HepG2 (cell line): ENCODE measurements at regions not wholly inside any gene's neighbourhood (a gene's known extent, or its start where the extent isn't known, plus 50 kb on each side); places are given as distances from the start of the nearest gene placed in this dataset.

Experiments
- FOXA1 ChIP-seq, 2 experiments: fragments of 450-650 bp in 1 of 2; sonication (generic) in 1 of 2; formaldehyde crosslinking in 1 of 2; IDR thresholded peaks; 2 replicates each; pipeline versions ENCODE4 v1.4.0 to v1.6.1; 2016 to 2020; ENCODE audit warnings: missing genetic modification reagents in 1 of 2
- HNRNPLL ChIP-seq: fragments of 200-400 bp; formaldehyde crosslinking; IDR thresholded peaks from 2 replicates; pipeline ENCODE4 v1.6.1; 2017; ENCODE audit warnings: mild to moderate bottlenecking, low read depth, low read length; ENCODE audit not compliant: poor library complexity, severe bottlenecking
- KDM5B ChIP-seq: sonication (generic); formaldehyde crosslinking; IDR thresholded peaks from 2 replicates; pipeline ENCODE4 v1.4.0; 2020; ENCODE audit warnings: missing genetic modification reagents, mild to moderate bottlenecking, borderline replicate concordance
- RCOR2 ChIP-seq: IDR thresholded peaks from 2 replicates; pipeline ENCODE4 v1.6.1; 2016; ENCODE audit warnings: missing biosample characterization, missing genetic modification reagents
- SMC3 ChIP-seq: IDR thresholded peaks from 2 replicates; pipeline ENCODE4 v1.6.1; 2011; ENCODE audit warnings: low read length, improper control_type of control experiment
- SRF ChIP-seq: IDR thresholded peaks from 2 replicates; pipeline ENCODE4 v1.6.1; 2011; ENCODE audit warnings: mild to moderate bottlenecking, low read depth, low read length, moderate library complexity
- ZBTB7B ChIP-seq: sonication (generic); formaldehyde crosslinking; IDR thresholded peaks from 2 replicates; pipeline ENCODE4 v1.4.0; 2020; ENCODE audit warnings: missing genetic modification reagents
- ZFP37 ChIP-seq: sonication (generic); formaldehyde crosslinking; IDR thresholded peaks from 2 replicates; pipeline ENCODE4 v1.4.0; 2020; ENCODE audit warnings: missing genetic modification reagents, borderline replicate concordance
- ZNF432 ChIP-seq: sonication (generic); formaldehyde crosslinking; IDR thresholded peaks from 2 replicates; pipeline ENCODE4 v1.5.0; 2020; ENCODE audit warnings: missing genetic modification reagents, mild to moderate bottlenecking, borderline replicate concordance
- ZNF543 ChIP-seq: sonication (generic); formaldehyde crosslinking; IDR thresholded peaks from 2 replicates; pipeline ENCODE4 v1.4.0; 2020; ENCODE audit warnings: mild to moderate bottlenecking, missing genetic modification reagents
- TF ChIP-seq, protein P1 (sequence below): sonication (generic); formaldehyde crosslinking; IDR thresholded peaks from 2 replicates; pipeline ENCODE4; 2020; ENCODE audit warnings: missing genetic modification reagents, mild to moderate bottlenecking, borderline replicate concordance
- TF ChIP-seq, protein P2 (sequence below): sonication (generic); formaldehyde crosslinking; IDR thresholded peaks from 2 replicates; pipeline ENCODE4 v1.5.0; 2020; ENCODE audit warnings: missing genetic modification reagents
- TF ChIP-seq, protein P3 (sequence below): sonication (generic); formaldehyde crosslinking; IDR thresholded peaks from 2 replicates; pipeline ENCODE4 v1.4.0; 2020; ENCODE audit warnings: mild to moderate bottlenecking, low read depth, missing genetic modification reagents
- TF ChIP-seq, protein P4 (sequence below): IDR thresholded peaks from 2 replicates; pipeline ENCODE4 v1.4.0; 2020; ENCODE audit warnings: mild to moderate bottlenecking, missing genetic modification reagents

DNA sequence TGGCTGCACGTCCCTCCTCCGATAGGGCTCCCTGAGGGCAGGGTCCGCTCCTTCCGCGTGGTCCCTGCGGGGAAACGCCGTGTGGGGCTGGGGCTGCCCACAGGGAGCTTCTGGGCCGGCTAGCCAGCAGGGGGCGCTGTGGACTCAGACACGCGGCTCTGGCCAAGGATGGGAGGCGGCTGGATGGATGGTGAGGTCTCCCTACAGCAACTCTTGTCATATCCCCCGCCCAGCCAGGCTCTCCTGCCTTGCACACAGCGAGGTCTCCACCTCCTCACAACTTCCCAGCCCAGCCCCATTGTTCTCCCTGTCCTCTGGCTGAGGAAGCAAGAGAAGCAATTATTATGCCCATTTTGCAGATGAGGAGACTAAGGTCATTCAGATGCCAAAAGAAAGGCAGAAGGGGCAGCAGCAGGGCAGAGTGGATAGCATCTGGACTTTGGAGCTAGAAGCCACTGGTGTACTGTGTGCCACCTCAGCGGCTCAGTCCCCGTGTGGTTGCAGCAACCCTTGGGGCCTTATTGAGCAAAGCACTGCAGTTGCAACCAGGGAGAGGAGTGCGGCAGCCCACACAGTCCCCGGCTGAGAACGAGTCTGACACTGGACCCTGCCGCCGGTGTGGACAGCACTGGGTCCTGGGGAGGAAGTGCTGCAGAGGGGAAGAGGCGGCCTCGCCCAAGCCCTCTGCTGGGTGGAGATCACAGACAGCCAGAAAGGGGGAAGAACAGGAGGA, 99.0 kb downstream of the ZFP36L2 start (continued):
- TF ChIP-seq ZNF543 (0 out of 2 replicates have a peak, but pooled peaks have one; percentile 62), ZNF432 (CRISPR knock-in tag) (no peak), FOXA1 (IDR thresholded peaks at IDR 0.05) (no peak), FOXA1 (CRISPR knock-in tag; IDR thresholded peaks at IDR 0.05) (0 out of 2 replicates have a peak, but pooled peaks have one; percentile 2), ZBTB7B (CRISPR knock-in tag) (0 out of 2 replicates have a peak, but pooled peaks have one; percentile 40), SMC3 (peak; percentile 60), SRF (no peak), ZFP37 (no peak), KDM5B (CRISPR knock-in tag) (peak; percentile 14), HNRNPLL (peak; percentile 29), RCOR2 (peak; percentile 91)
- TF ChIP-seq, protein P1, sequence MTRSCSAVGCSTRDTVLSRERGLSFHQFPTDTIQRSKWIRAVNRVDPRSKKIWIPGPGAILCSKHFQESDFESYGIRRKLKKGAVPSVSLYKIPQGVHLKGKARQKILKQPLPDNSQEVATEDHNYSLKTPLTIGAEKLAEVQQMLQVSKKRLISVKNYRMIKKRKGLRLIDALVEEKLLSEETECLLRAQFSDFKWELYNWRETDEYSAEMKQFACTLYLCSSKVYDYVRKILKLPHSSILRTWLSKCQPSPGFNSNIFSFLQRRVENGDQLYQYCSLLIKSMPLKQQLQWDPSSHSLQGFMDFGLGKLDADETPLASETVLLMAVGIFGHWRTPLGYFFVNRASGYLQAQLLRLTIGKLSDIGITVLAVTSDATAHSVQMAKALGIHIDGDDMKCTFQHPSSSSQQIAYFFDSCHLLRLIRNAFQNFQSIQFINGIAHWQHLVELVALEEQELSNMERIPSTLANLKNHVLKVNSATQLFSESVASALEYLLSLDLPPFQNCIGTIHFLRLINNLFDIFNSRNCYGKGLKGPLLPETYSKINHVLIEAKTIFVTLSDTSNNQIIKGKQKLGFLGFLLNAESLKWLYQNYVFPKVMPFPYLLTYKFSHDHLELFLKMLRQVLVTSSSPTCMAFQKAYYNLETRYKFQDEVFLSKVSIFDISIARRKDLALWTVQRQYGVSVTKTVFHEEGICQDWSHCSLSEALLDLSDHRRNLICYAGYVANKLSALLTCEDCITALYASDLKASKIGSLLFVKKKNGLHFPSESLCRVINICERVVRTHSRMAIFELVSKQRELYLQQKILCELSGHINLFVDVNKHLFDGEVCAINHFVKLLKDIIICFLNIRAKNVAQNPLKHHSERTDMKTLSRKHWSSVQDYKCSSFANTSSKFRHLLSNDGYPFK (CRISPR knock-in tag), result 0 out of 2 replicates have a peak, but pooled peaks have one; percentile 28
- TF ChIP-seq, protein P2, sequence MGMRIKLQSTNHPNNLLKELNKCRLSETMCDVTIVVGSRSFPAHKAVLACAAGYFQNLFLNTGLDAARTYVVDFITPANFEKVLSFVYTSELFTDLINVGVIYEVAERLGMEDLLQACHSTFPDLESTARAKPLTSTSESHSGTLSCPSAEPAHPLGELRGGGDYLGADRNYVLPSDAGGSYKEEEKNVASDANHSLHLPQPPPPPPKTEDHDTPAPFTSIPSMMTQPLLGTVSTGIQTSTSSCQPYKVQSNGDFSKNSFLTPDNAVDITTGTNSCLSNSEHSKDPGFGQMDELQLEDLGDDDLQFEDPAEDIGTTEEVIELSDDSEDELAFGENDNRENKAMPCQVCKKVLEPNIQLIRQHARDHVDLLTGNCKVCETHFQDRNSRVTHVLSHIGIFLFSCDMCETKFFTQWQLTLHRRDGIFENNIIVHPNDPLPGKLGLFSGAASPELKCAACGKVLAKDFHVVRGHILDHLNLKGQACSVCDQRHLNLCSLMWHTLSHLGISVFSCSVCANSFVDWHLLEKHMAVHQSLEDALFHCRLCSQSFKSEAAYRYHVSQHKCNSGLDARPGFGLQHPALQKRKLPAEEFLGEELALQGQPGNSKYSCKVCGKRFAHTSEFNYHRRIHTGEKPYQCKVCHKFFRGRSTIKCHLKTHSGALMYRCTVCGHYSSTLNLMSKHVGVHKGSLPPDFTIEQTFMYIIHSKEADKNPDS (CRISPR knock-in tag), result peak; percentile 49; the same call in 1 of the 2 replicates
- TF ChIP-seq, protein P3, sequence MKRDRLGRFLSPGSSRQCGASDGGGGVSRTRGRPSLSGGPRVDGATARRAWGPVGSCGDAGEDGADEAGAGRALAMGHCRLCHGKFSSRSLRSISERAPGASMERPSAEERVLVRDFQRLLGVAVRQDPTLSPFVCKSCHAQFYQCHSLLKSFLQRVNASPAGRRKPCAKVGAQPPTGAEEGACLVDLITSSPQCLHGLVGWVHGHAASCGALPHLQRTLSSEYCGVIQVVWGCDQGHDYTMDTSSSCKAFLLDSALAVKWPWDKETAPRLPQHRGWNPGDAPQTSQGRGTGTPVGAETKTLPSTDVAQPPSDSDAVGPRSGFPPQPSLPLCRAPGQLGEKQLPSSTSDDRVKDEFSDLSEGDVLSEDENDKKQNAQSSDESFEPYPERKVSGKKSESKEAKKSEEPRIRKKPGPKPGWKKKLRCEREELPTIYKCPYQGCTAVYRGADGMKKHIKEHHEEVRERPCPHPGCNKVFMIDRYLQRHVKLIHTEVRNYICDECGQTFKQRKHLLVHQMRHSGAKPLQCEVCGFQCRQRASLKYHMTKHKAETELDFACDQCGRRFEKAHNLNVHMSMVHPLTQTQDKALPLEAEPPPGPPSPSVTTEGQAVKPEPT, result peak; percentile 76; the same call in 1 of the 2 replicates
- TF ChIP-seq, protein P4, sequence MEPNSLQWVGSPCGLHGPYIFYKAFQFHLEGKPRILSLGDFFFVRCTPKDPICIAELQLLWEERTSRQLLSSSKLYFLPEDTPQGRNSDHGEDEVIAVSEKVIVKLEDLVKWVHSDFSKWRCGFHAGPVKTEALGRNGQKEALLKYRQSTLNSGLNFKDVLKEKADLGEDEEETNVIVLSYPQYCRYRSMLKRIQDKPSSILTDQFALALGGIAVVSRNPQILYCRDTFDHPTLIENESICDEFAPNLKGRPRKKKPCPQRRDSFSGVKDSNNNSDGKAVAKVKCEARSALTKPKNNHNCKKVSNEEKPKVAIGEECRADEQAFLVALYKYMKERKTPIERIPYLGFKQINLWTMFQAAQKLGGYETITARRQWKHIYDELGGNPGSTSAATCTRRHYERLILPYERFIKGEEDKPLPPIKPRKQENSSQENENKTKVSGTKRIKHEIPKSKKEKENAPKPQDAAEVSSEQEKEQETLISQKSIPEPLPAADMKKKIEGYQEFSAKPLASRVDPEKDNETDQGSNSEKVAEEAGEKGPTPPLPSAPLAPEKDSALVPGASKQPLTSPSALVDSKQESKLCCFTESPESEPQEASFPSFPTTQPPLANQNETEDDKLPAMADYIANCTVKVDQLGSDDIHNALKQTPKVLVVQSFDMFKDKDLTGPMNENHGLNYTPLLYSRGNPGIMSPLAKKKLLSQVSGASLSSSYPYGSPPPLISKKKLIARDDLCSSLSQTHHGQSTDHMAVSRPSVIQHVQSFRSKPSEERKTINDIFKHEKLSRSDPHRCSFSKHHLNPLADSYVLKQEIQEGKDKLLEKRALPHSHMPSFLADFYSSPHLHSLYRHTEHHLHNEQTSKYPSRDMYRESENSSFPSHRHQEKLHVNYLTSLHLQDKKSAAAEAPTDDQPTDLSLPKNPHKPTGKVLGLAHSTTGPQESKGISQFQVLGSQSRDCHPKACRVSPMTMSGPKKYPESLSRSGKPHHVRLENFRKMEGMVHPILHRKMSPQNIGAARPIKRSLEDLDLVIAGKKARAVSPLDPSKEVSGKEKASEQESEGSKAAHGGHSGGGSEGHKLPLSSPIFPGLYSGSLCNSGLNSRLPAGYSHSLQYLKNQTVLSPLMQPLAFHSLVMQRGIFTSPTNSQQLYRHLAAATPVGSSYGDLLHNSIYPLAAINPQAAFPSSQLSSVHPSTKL (CRISPR knock-in tag), result peak; percentile 48; the same call in 1 of the 2 replicates
